ENCODE measurements at regions not wholly inside any gene's neighbourhood (a gene's known extent, or its start where the extent isn't known, plus 50 kb on each side); places are given as distances from the start of the nearest gene placed in this dataset.

GRCh38 chr4:77538144-77538543 lies 67.5 kb upstream of the CXCL13 start:
- H3K27ac ChIP-seq: no peak overlapping the region
- in situ Hi-C loops (cut with HindIII; ENCODE audit: low pct_ligation_motif_present, low sequenced_read_pairs): no loop called here
- no peak overlapping the region for H3K4me3 ChIP-seq (ENCODE audit: low read depth, low read length)
- H3K36me3 ChIP-seq (replicated peaks): no peaks in the 10 kb centered on the region
- H3K27me3 ChIP-seq (replicated peaks): peaks cover 9% of the 10 kb centered on the region
- TF ChIP-seq CTCF (IDR thresholded peaks at IDR 0.05; ENCODE audit: low read depth, low read length, missing control alignments): no peak
- DNase-seq: peak; percentile 36

DNA sequence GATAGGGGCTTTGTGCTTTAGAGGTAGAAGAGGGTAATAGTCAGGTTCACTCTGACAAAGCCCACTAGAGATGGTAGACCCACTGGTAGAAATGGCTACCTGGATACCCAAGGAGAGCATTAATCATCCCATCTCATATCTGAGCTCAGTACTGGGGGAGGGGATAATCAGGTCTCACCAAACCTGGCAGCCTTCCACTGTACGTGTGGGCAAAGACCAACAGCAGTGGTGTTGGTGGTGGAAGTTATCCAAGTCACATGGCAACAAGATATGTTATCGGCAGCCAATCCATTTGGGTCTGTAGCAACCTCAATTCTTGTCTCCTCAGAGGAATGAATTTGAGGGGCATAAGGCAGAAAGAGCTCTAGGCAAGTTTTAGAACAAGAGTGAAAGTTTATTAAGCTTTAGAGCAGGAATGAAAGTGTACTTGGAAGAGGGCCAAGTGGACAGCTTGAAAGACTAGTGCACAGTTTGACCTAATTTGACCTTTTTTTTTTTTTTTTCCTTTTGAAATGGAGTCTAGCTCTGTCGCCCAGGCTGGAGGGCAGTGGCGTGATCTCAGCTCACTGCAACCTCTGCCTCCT lies 67.0 kb upstream of the CXCL13 start:
- Histone ChIP-seq H3K27me3 (replicated peaks) (peaks cover 9% of the 10 kb centered on the region), H3K27ac (no peak overlapping the region), H3K4me3 (ENCODE audit: low read depth, low read length) (no peak overlapping the region), H3K36me3 (replicated peaks) (no peaks in the 10 kb centered on the region)
- no peak for TF ChIP-seq CTCF (IDR thresholded peaks at IDR 0.05; ENCODE audit: low read depth, low read length, missing control alignments)
- in situ Hi-C loops (cut with HindIII; ENCODE audit: low pct_ligation_motif_present, low sequenced_read_pairs): no loop called here
- peak; percentile 4 for DNase-seq

Measured in brain microvascular endothelial cell (primary cell).